ENCODE measurements at regions not wholly inside any gene's neighbourhood (a gene's known extent, or its start where the extent isn't known, plus 50 kb on each side); places are given as distances from the start of the nearest gene placed in this dataset.

DNA sequence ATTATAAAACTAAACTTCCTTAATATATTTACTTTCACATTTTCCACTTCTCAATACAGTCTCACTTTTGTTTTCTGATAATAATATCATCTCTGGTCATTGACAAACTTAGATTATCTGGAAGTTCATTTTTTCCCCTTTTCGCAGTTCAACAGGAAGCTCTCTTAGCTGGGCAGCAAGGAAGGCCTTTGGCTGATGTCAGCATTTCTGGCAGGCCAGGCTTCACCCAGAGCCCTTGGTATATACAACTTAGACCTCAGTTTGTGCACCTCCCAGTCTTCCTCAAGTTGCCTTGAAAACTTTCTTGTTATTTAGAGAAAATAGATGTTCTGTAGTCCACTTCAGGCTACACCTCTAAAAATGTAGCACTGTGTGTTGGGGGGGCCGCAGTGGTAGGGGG is 1103.6 kb downstream of the AMY1C start:
- Mint-ChIP-seq H3K27ac (ENCODE audit: unreplicated experiment) (no peak overlapping the region), H3K36me3 (ENCODE audit: insufficient read depth, unreplicated experiment) (no peaks in the 10 kb centered on the region), H3K27me3 (ENCODE audit: insufficient read depth, unreplicated experiment) (no peaks in the 10 kb centered on the region), H3K4me3 (ENCODE audit: unreplicated experiment) (no peak overlapping the region), H3K9me3 (ENCODE audit: unreplicated experiment) (no peaks in the 10 kb centered on the region), H3K4me1 (ENCODE audit: low read depth, unreplicated experiment) (no peaks in the 10 kb centered on the region)
- Histone ChIP-seq H3K9me3 (no peaks in the 10 kb centered on the region), H3K36me3 (ENCODE audit: control insufficient read depth, insufficient read depth, low read length) (no peaks in the 10 kb centered on the region), H3K27me3 (replicated peaks; ENCODE audit: control insufficient read depth, insufficient read depth, low read length) (no peaks in the 10 kb centered on the region), H3K4me3 (ENCODE audit: low read depth, low read length) (no peak overlapping the region), H3K4me1 (no peaks in the 10 kb centered on the region)
- DNase-seq, result no peak
- ChIA-PET POLR2A (no interaction called here), CTCF (no interaction called here)
- BruUV-seq (replicated peaks), result no TSS peak
- no peak for TF ChIP-seq CTCF (IDR thresholded peaks at IDR 0.05; ENCODE audit: insufficient read depth in 1 of 2, low read depth in 1 of 2, low read length in 1 of 2, severe bottlenecking in 1 of 2, unreplicated experiment in 1 of 2)
- intact Hi-C loops (cut with micrococcal nuclease; ENCODE audit: unreplicated experiment), result no loop called here

DNA sequence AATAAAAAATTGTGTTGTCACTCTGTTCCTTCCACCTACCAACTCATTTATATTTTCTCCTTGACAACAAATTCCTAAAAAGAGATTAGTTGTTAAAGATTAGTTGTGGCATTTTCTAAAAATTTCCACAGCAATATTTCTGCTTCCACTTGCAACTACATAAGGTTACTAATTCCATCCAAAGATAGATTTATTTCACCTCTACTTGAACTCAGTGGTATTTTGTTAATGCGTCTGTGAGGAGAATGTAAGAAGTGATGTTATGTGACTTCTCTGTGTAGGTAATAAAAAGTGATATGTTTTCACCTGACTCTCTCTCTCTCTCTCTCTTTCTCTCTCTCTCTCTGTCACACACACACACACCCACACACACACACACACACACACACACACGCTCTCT is 1104.8 kb downstream of the AMY1C start:
- Mint-ChIP-seq H3K4me3 (ENCODE audit: unreplicated experiment) (no peak overlapping the region), H3K4me1 (ENCODE audit: low read depth, unreplicated experiment) (no peaks in the 10 kb centered on the region), H3K27me3 (ENCODE audit: insufficient read depth, unreplicated experiment) (no peaks in the 10 kb centered on the region), H3K36me3 (ENCODE audit: insufficient read depth, unreplicated experiment) (no peaks in the 10 kb centered on the region), H3K9me3 (ENCODE audit: unreplicated experiment) (no peaks in the 10 kb centered on the region), H3K27ac (ENCODE audit: unreplicated experiment) (no peak overlapping the region)
- Histone ChIP-seq H3K4me3 (ENCODE audit: low read depth, low read length) (no peak overlapping the region), H3K36me3 (ENCODE audit: control insufficient read depth, insufficient read depth, low read length) (no peaks in the 10 kb centered on the region), H3K27me3 (replicated peaks; ENCODE audit: control insufficient read depth, insufficient read depth, low read length) (no peaks in the 10 kb centered on the region), H3K9me3 (no peaks in the 10 kb centered on the region), H3K4me1 (no peaks in the 10 kb centered on the region)
- CTCF ChIA-PET, result no interaction called here
- intact Hi-C loops (cut with micrococcal nuclease; ENCODE audit: unreplicated experiment), result no loop called here
- no TSS peak for BruUV-seq (replicated peaks)
- no peak for DNase-seq
- TF ChIP-seq CTCF (IDR thresholded peaks at IDR 0.05; ENCODE audit: insufficient read depth in 1 of 2, low read depth in 1 of 2, low read length in 1 of 2, severe bottlenecking in 1 of 2, unreplicated experiment in 1 of 2), result no peak
- POLR2A ChIA-PET, result no interaction called here

GRCh38 chr1:104855550-104855949 is 1105.9 kb downstream of the AMY1C start:
- H3K27me3 ChIP-seq (replicated peaks; ENCODE audit: control insufficient read depth, insufficient read depth, low read length), result no peaks in the 10 kb centered on the region
- H3K27me3 Mint-ChIP-seq (ENCODE audit: insufficient read depth, unreplicated experiment), result no peaks in the 10 kb centered on the region
- no peak overlapping the region for H3K27ac Mint-ChIP-seq (ENCODE audit: unreplicated experiment)
- TF ChIP-seq CTCF (IDR thresholded peaks at IDR 0.05; ENCODE audit: insufficient read depth in 1 of 2, low read depth in 1 of 2, low read length in 1 of 2, severe bottlenecking in 1 of 2, unreplicated experiment in 1 of 2), result no peak
- no peak for DNase-seq
- H3K36me3 Mint-ChIP-seq (ENCODE audit: insufficient read depth, unreplicated experiment), result no peaks in the 10 kb centered on the region
- H3K4me1 Mint-ChIP-seq (ENCODE audit: low read depth, unreplicated experiment), result no peaks in the 10 kb centered on the region
- no peak overlapping the region for H3K4me3 ChIP-seq (ENCODE audit: low read depth, low read length)
- intact Hi-C loops (cut with micrococcal nuclease; ENCODE audit: unreplicated experiment), result no loop called here
- H3K36me3 ChIP-seq (ENCODE audit: control insufficient read depth, insufficient read depth, low read length), result no peaks in the 10 kb centered on the region
- H3K4me1 ChIP-seq, result no peaks in the 10 kb centered on the region
- no TSS peak for BruUV-seq (replicated peaks)
- H3K4me3 Mint-ChIP-seq (ENCODE audit: unreplicated experiment), result no peak overlapping the region
- H3K9me3 Mint-ChIP-seq (ENCODE audit: unreplicated experiment), result no peaks in the 10 kb centered on the region
- ChIA-PET POLR2A (no interaction called here), CTCF (no interaction called here)
- no peaks in the 10 kb centered on the region for H3K9me3 ChIP-seq
